B cell (primary cell): ENCODE measurements at regions not wholly inside any gene's neighbourhood (a gene's known extent, or its start where the extent isn't known, plus 50 kb on each side); places are given as distances from the start of the nearest gene placed in this dataset.

Experiments
- ATAC-seq: fragments of 200-7000 bp; cut with Tn5 transposase; one replicate; pipeline ENCODE4 v1.10.0; 2021; ENCODE audit warnings: low read depth, mild to moderate bottlenecking, moderate number of reproducible peaks, moderate library complexity
- CTCF ChIA-PET: fragments of 350-600 bp; sonication (Branson Sonifier 250); formaldehyde crosslinking; loops from one replicate; lab custom pipeline; 2021; ENCODE audit warnings: antibody characterized with exemption, inconsistent platforms; lab: Charles Lee
- POLR2A ChIA-PET: fragments of 350-600 bp; sonication (Branson Sonifier 250); formaldehyde crosslinking; loops from one replicate; lab custom pipeline; 2021; ENCODE audit warnings: antibody characterized with exemption; lab: Charles Lee
- DNase-seq: peaks from one replicate; pipeline ENCODE4 v3.0.0; 2013
- H2AFZ ChIP-seq: 2 replicates; pipeline ENCODE4 v1.6.1; 2012; ENCODE audit warnings: mild to moderate bottlenecking, low read depth, low read length; ENCODE audit not compliant: insufficient read depth, poor library complexity, severe bottlenecking
- H3K27ac ChIP-seq, 2 donors: 1 replicate in 1 of 2; 2 replicates in 1 of 2; pipeline ENCODE4 v1.5.1; 2012 to 2013; ENCODE audit warnings: low read length in 2 of 2, mild to moderate bottlenecking in 2 of 2, moderate library complexity in 1 of 2
- H3K27me3 ChIP-seq, 4 experiments: fragments of 200-600 bp in 1 of 4; sonication (generic) in 1 of 4; replicated peaks in 1 of 4; 1 replicate in 2 of 4; 2 replicates in 2 of 4; pipeline versions ENCODE4 v1.6.1 to v1.7.0; 2013 to 2016; ENCODE audit warnings: low read length in 3 of 4, mild to moderate bottlenecking in 2 of 4, mixed read lengths in 1 of 4, moderate library complexity in 1 of 4; ENCODE audit not compliant: insufficient read depth in 4 of 4, control insufficient read depth in 3 of 4; ENCODE audit errors: control extremely low read depth in 1 of 4
- H3K36me3 ChIP-seq, 2 experiments: replicated peaks in 1 of 2; 1 replicate in 1 of 2; 2 replicates in 1 of 2; pipeline versions ENCODE4 v1.6.1 to v1.7.1; 2013; ENCODE audit warnings: low read length in 1 of 2; ENCODE audit not compliant: insufficient read depth in 2 of 2, control insufficient read depth in 1 of 2; ENCODE audit errors: control extremely low read depth in 1 of 2, extremely low read depth in 1 of 2
- H3K4me1 ChIP-seq, 2 donors: fragments of 200-600 bp in 1 of 2; sonication (generic) in 1 of 2; 1 replicate in 1 of 2; 2 replicates in 1 of 2; pipeline versions ENCODE4 v1.5.1 to v1.6.1; 2013 to 2017; ENCODE audit warnings: low read length in 2 of 2; ENCODE audit not compliant: control insufficient read depth in 2 of 2, insufficient read depth in 2 of 2
- H3K4me2 ChIP-seq: replicated peaks from 2 replicates; pipeline ENCODE3; 2012; ENCODE audit warnings: mild to moderate bottlenecking, low read depth, low read length; ENCODE audit not compliant: poor library complexity, severe bottlenecking
- H3K4me3 ChIP-seq, 5 experiments: fragments of 200-600 bp in 1 of 5; sonication (generic) in 1 of 5; 1 replicate in 3 of 5; 2 replicates in 2 of 5; pipeline versions ENCODE4 v1.5.1 to v1.7.0; 2011 to 2016; ENCODE audit warnings: low read length in 4 of 5, mild to moderate bottlenecking in 4 of 5, low read depth in 2 of 5, control low read depth in 1 of 5, moderate library complexity in 1 of 5; ENCODE audit not compliant: insufficient read depth in 1 of 5; ENCODE audit errors: control extremely low read depth in 1 of 5, extremely low read depth in 1 of 5
- H3K79me2 ChIP-seq: fragments of 200-600 bp; sonication (generic); one replicate; pipeline ENCODE4 v1.6.0; 2016; ENCODE audit warnings: low read length; ENCODE audit not compliant: control insufficient read depth, insufficient read depth
- H3K9ac ChIP-seq: fragments of 200-600 bp; sonication (generic); 2 replicates; pipeline ENCODE4 v1.6.1; 2017; ENCODE audit warnings: mild to moderate bottlenecking, low read length, moderate library complexity
- H3K9me3 ChIP-seq, 3 donors: one replicate each; pipeline versions ENCODE4 v1.6.1 to v1.7.1; 2013; ENCODE audit warnings: low read length in 2 of 3; ENCODE audit not compliant: control insufficient read depth in 2 of 3, insufficient read depth in 1 of 3; ENCODE audit errors: control extremely low read depth in 1 of 3
- H4K20me1 ChIP-seq: 2 replicates; pipeline ENCODE4 v1.6.0; 2012; ENCODE audit warnings: mild to moderate bottlenecking, low read length; ENCODE audit not compliant: insufficient read depth, control insufficient read depth, poor library complexity, severe bottlenecking
- H3K27ac Mint-ChIP-seq: one replicate; pipeline ENCODE4 v1.8.0; 2021; ENCODE audit warnings: mixed read lengths
- H3K27me3 Mint-ChIP-seq: one replicate; pipeline ENCODE4 v1.8.0; 2021; ENCODE audit warnings: mixed read lengths
- H3K4me1 Mint-ChIP-seq: one replicate; pipeline ENCODE4 v1.8.0; 2021; ENCODE audit warnings: mixed read lengths
- H3K4me3 Mint-ChIP-seq: one replicate; pipeline ENCODE4 v1.8.0; 2021; ENCODE audit warnings: mixed read lengths
- H3K9me3 Mint-ChIP-seq: one replicate; pipeline ENCODE4 v1.8.0; 2022; ENCODE audit warnings: mixed read lengths; ENCODE audit not compliant: insufficient read depth
- CTCF ChIP-seq: fragments of 200-600 bp; IDR thresholded peaks from one replicate; pipeline ENCODE4 v1.8.0; 2022; ENCODE audit warnings: antibody characterized with exemption, mild to moderate bottlenecking
- EZH2 ChIP-seq: IDR thresholded peaks from 2 replicates; pipeline ENCODE4 v1.6.1; 2012; ENCODE audit warnings: borderline replicate concordance, low read depth, mild to moderate bottlenecking, moderate library complexity, low read length; ENCODE audit not compliant: insufficient read depth, poor library complexity, severe bottlenecking
- WGBS: methylation state at CpG from one replicate; pipeline ENCODE4 v1.1.5; 2013; ENCODE audit warnings: missing lambda C conversion rate; ENCODE audit not compliant: insufficient coverage; 5-methylcytosine and 5-hydroxymethylcytosine counted together
- intact Hi-C: fragments of 100-400 bp; cut with micrococcal nuclease; formaldehyde crosslinking; loops from one replicate; pipeline ENCODE4 v1.10.0; 2022

- Histone ChIP-seq H3K36me3 (no peaks in the 10 kb centered on the region), H3K4me1 (peaks cover 14 to 17% of the 10 kb centered on the region in 2 donors), H2AFZ (no peak overlapping the region), H3K9me3 (no peaks in the 10 kb centered on the region), H3K27ac (no peak overlapping the region), H3K9ac (no peak overlapping the region), H3K4me3 (no peak overlapping the region), H3K4me2 (no peak overlapping the region), H3K27me3 (no peaks in the 10 kb centered on the region), H4K20me1 (no peaks in the 10 kb centered on the region), H3K79me2 (no peaks in the 10 kb centered on the region)
- CTCF ChIA-PET = interaction anchor here (0.6 to 0.7 kb wide), 2 partner anchors 132 to 162 kb away, joined by 3 to 4 read pairs; no protein-coding TSS in a partner anchor
- ATAC-seq (no peak), DNase-seq (no peak)
- Mint-ChIP-seq H3K4me3 (no peak overlapping the region), H3K27ac (no peak overlapping the region), H3K4me1 (peaks cover 3% of the 10 kb centered on the region), H3K27me3 (no peaks in the 10 kb centered on the region), H3K9me3 (no peaks in the 10 kb centered on the region)
- POLR2A ChIA-PET = no interaction called here
- intact Hi-C loops = loop anchor here (1.0 to 5.0 kb wide), 2 partner anchors 124 to 156 kb away; partner anchors contain the start of gene IVNS1ABP
- no peak for TF ChIP-seq CTCF
- no peak for TF ChIP-seq EZH2
Measured at GRCh38 chr1:185440877-185441276, 123.8 kb upstream of the IVNS1ABP start.

GRCh38 chr1:185439727-185440415, 122.8 kb upstream of the IVNS1ABP start:
- WGBS = 75% methylated on average over 1 of the region's 1 CpG
- H3K4me3 ChIP-seq = no peak overlapping the region
- TF ChIP-seq CTCF = no peak
- TF ChIP-seq EZH2 = no peak
- DNase-seq = peak; percentile 51
- Mint-ChIP-seq H3K27me3 (no peaks in the 10 kb centered on the region), H3K4me1 (peaks cover 3% of the 10 kb centered on the region), H3K9me3 (no peaks in the 10 kb centered on the region), H3K4me3 (no peak overlapping the region), H3K27ac (no peak overlapping the region)
- H3K4me1 ChIP-seq = peaks cover 14 to 17% of the 10 kb centered on the region in 2 donors
- ATAC-seq = peak; percentile 83
- H3K9ac ChIP-seq = no peak overlapping the region
- H2AFZ ChIP-seq = peak overlapping the region; percentile 47
- H3K27me3 ChIP-seq = no peaks in the 10 kb centered on the region
- POLR2A ChIA-PET = no interaction called here
- H3K27ac ChIP-seq = peak overlapping the region in 1 of 2 donors; percentile 54
- no peak overlapping the region for H3K4me2 ChIP-seq
- H3K79me2 ChIP-seq = no peaks in the 10 kb centered on the region
- CTCF ChIA-PET = interaction anchor here (0.7 to 1.4 kb wide), 2 partner anchors 156 to 163 kb away, joined by 4 read pairs; no protein-coding TSS in a partner anchor
- H3K9me3 ChIP-seq = no peaks in the 10 kb centered on the region
- H4K20me1 ChIP-seq = no peaks in the 10 kb centered on the region
- no peaks in the 10 kb centered on the region for H3K36me3 ChIP-seq
- intact Hi-C loops = loop anchor here (1.0 to 5.0 kb wide), 2 partner anchors 123 to 157 kb away; partner anchors contain the start of gene IVNS1ABP
